ENCODE measurements at regions not wholly inside any gene's neighbourhood (a gene's known extent, or its start where the extent isn't known, plus 50 kb on each side); places are given as distances from the start of the nearest gene placed in this dataset.

- Mint-ChIP-seq H3K9me3 (peaks cover 4 to 12% of the 10 kb centered on the region in 2 donors), H3K36me3 (no peaks in the 10 kb centered on the region), H3K27ac (no peak overlapping the region)
- DNase-seq (ENCODE audit: low spot score in 2 of 2) (no peak), ATAC-seq (no peak)
These were observed 292.2 kb upstream of the SLC10A2 start for GRCh38 chr13:103358255-103358932.

DNA sequence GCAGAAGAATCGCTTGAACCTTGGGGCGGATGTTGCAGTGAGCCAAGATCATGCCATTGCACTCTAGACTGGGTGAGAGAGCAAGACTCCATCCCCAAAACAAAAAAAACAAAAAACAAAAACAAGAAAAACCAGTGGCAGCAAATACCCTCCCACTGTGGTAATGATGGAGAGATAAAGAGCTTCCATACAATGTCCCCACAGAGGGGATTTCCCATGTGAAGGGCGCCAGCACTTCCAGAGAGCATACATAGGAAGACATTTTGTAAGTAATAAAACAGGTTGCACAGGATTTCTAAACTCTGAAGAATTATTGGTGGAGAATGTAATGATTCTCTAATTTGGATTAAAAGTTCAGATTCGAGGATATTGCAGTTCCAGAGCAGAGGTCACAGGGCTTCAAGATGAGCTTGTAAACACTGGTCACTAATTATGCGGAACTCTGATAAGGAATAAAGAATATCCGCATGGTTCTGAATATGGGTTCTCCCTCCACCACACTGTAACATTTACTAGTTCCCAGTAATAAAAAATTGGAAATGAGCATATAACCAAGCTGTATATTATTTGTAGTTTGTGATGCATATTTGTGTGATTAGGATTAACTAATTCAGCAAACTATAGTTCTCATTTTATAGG is 290.1 kb upstream of the SLC10A2 start:
- H3K36me3 Mint-ChIP-seq: no peaks in the 10 kb centered on the region
- no peak overlapping the region for H3K27ac Mint-ChIP-seq
- ATAC-seq (no peak), DNase-seq (ENCODE audit: low spot score in 2 of 2) (no peak)
- H3K9me3 Mint-ChIP-seq: peaks cover 8 to 15% of the 10 kb centered on the region in 2 donors

GRCh38 chr13:103354171-103354570 is 288.0 kb upstream of the SLC10A2 start:
- Mint-ChIP-seq H3K27ac (no peak overlapping the region), H3K9me3 (peaks cover 9 to 17% of the 10 kb centered on the region in 2 donors), H3K36me3 (no peaks in the 10 kb centered on the region)
- DNase-seq (ENCODE audit: low spot score in 2 of 2): no peak
- no peak for ATAC-seq

DNA sequence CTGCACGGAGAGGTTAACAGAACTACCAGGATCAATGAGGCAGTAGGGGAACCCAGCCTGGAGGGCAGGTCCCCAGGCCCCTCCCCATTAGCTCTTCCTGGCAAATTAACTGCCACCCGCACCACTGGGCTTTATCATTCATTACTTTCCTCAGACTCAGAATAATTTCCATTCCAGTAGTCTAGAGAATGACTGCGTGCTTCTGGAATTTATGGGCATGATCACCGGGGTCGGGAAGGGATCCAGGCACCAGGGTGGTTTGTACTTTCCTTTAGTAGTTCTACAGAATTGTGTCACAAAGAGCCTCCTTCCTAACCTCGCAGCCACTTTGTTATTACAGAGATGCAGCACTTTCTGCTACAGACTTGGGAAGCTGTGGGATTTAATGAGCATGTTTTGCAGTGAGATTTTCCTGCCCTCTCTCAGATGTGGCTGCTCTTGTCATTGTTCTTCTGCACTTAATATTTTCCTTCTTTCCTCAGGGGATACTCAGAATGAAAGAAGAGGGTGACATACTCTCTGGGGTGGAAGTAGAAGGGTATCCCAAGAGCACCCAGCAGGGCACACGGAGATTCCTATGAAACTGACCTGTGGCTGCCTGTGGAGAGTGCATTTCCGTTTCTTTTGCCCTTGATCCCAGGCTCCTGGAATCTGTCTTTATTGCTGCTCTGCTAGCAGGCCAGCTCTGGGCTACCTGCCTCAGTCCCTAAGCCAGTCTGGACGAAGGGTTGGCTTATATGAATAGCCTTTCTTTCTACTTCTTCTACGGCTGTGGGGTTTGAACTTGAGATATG is 285.0 kb upstream of the SLC10A2 start:
- Mint-ChIP-seq H3K36me3 (peaks cover 0 to 5% of the 10 kb centered on the region in 2 donors), H3K9me3 (peaks cover 9 to 22% of the 10 kb centered on the region in 2 donors)
- ATAC-seq: no peak

GRCh38 chr13:103350147-103350546 is 283.9 kb upstream of the SLC10A2 start:
- no peak for DNase-seq (ENCODE audit: low spot score in 2 of 2)
- Mint-ChIP-seq H3K9me3 (peaks cover 8 to 21% of the 10 kb centered on the region in 2 donors), H3K36me3 (peaks cover 0 to 7% of the 10 kb centered on the region in 2 donors), H3K27ac (no peak overlapping the region)
- no peak for ATAC-seq

More for the DNA sequence above, 285.0 kb upstream of the SLC10A2 start:
- no peak for DNase-seq (ENCODE audit: low spot score in 2 of 2)
- no peak overlapping the region for H3K27ac Mint-ChIP-seq

DNA sequence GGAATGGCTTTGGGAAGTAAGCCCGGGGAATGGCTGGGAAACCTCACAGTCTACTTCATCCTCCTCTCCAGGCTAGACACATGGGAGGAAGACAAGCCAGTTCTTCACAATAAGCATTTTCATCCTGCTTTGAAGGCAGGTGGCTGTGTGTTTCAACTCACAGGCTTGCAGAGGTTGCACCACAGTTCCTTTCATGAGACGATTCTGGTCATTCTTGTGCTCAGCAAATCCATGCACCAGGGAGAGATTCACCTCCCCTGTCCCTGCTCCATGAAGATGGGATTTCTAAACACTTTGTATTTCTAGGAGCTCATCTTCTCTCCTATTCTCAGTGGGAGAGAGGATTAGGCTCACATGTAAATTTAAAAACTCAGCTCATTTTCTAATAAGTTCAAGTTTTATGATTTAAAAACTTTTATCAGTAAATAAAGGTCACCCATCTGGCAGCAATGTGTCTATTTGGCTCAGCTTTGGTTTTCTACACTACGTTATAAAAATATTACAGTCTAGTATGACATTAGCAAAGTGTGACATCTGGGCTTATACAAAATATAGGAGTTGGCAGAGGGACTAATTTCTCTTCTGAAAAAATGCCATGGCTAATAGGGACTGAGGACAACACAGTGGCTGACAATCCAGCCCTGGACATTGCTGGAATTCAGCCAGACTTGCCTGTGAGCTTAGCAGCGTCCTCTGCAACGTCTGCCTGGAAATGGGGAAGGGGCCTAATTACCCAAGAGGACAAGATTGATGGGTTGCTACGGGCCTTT is 283.2 kb upstream of the SLC10A2 start:
- no peak overlapping the region for H3K27ac Mint-ChIP-seq
- peaks cover 0 to 14% of the 10 kb centered on the region in 2 donors for H3K36me3 Mint-ChIP-seq
- DNase-seq (ENCODE audit: low spot score in 2 of 2) (no peak), ATAC-seq (no peak)
- peaks cover 15 to 27% of the 10 kb centered on the region in 2 donors for H3K9me3 Mint-ChIP-seq

- no peak overlapping the region for H3K27ac Mint-ChIP-seq
- peaks cover 0 to 11% of the 10 kb centered on the region in 2 donors for H3K9me3 Mint-ChIP-seq
- ATAC-seq: no peak
- no peak for DNase-seq (ENCODE audit: low spot score in 2 of 2)
- no peaks in the 10 kb centered on the region for H3K36me3 Mint-ChIP-seq
These were observed 269.0 kb upstream of the SLC10A2 start for GRCh38 chr13:103335241-103335640.

DNA sequence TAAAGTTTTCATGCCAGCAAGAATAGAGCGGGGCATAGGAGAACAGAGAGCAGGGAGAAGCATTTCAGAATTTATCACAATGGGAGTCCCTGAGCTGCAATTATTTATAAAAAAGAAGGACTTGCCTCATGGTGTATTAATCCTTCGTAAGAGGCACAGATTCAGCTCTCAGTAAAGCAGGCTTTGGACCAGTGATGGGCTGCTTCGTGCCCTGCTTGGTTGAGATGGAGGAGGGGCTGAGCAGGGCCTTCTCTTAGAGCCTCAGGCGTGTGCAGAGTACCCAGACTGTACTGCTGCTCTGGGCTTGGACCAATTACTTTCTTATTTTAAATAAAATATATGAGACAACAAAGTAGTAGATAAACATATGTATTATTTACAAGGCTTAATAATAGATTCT is 265.7 kb upstream of the SLC10A2 start:
- Mint-ChIP-seq H3K9me3 (peaks cover 6 to 11% of the 10 kb centered on the region in 2 donors), H3K36me3 (no peaks in the 10 kb centered on the region), H3K27ac (no peak overlapping the region)
- no peak for DNase-seq (ENCODE audit: low spot score in 2 of 2)
- ATAC-seq: no peak

DNA sequence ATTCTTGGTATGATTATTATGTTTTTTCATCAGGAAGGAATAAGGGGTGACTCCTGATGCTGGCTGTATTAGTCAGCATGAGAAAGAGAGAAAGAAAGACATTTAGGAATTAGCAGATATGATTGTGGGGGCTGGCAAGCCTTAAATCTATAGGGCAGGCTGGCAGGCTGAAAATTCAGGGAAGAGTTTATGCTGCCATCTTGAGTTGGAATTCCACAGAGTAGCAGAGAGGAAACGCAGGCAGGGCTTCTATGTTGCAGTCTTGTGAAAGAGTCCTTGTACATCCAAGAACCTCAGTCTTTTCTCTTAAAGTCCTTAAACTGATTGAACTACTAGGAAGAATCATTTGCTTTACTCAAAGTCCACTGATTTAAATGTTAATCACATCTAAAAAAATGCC is 262.7 kb upstream of the SLC10A2 start:
- peaks cover 11 to 13% of the 10 kb centered on the region in 2 donors for H3K9me3 Mint-ChIP-seq
- no peak for ATAC-seq
- H3K36me3 Mint-ChIP-seq: no peaks in the 10 kb centered on the region
- H3K27ac Mint-ChIP-seq: no peak overlapping the region
- DNase-seq (ENCODE audit: low spot score in 2 of 2): no peak

DNA sequence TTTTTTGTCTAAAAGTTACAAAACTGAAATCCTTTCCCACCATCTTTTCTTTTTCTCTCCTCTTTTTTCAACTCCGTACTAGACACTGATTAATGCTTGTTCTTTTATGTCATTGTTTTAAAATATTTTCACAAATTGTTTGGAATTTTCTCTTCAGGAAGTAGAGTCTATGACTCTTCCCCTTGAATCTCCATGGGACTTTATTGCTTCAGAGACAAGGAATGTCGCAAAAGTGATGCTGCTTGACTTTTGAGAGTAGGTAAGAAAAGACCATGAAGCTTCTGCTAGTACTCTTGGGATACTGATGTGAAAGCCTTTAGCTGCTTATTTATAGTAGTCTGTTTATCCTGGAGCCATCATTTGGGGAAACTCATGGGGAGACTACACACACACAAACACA is 260.1 kb upstream of the SLC10A2 start:
- DNase-seq (ENCODE audit: low spot score in 2 of 2) (no peak), ATAC-seq (no peak)
- H3K36me3 Mint-ChIP-seq: no peaks in the 10 kb centered on the region
- H3K27ac Mint-ChIP-seq: no peak overlapping the region
- peaks cover 3 to 14% of the 10 kb centered on the region in 2 donors for H3K9me3 Mint-ChIP-seq

- H3K27ac Mint-ChIP-seq: no peak overlapping the region
- ATAC-seq (no peak), DNase-seq (ENCODE audit: low spot score in 2 of 2) (no peak)
- H3K36me3 Mint-ChIP-seq: no peaks in the 10 kb centered on the region
- peaks cover 3 to 14% of the 10 kb centered on the region in 2 donors for H3K9me3 Mint-ChIP-seq
These were observed 259.5 kb upstream of the SLC10A2 start for GRCh38 chr13:103325672-103326071.

- no peak overlapping the region for H3K27ac Mint-ChIP-seq
- H3K36me3 Mint-ChIP-seq: no peaks in the 10 kb centered on the region
- ATAC-seq (no peak), DNase-seq (ENCODE audit: low spot score in 2 of 2) (no peak)
- peaks cover 3 to 14% of the 10 kb centered on the region in 2 donors for H3K9me3 Mint-ChIP-seq
These were observed 258.4 kb upstream of the SLC10A2 start for GRCh38 chr13:103324641-103325040.

DNA sequence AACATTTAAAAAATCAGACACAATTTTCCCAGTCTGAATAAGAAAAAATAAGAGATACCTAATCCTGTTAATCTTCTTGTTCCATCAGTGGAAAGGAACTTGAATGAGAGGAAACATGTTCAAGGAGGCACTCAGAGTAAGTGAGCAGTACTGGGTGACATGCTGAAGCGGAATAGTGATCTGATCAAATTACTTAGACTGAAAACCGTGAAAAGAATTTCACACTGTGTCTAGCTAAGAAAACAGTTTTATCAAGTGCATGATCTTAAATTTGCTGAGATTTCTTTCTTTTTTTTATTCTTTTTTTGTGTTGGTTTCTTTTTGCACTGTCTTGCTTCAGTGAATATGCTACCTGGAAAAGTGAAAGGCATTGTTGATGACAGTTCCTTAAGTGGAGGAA is 249.5 kb upstream of the SLC10A2 start:
- Mint-ChIP-seq H3K27ac (no peak overlapping the region), H3K36me3 (no peaks in the 10 kb centered on the region), H3K9me3 (peaks cover 7 to 9% of the 10 kb centered on the region in 2 donors)
- DNase-seq (ENCODE audit: low spot score in 2 of 2) (no peak), ATAC-seq (no peak)

- no peak for ATAC-seq
These were observed 246.2 kb upstream of the SLC10A2 start for GRCh38 chr13:103312467-103312866.

DNA sequence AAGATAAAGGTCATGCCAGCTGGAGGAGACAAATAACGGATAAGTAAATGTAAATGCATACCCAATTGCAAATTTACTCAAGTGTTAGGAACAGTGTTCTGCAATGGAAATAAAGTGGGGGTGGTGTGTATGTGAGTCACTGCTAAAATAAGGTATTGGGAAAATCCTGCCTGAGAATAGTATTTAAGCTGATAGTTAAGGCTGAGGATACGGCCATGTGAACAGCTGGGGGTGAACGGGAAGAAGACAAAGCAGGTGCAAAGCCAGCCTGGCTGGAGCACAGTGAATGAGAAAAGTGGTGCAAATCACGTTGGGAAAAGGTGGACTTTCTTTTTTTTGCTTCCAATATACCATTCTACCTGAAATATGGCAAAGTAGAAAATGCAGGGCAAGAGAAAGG is 242.4 kb upstream of the SLC10A2 start:
- Mint-ChIP-seq H3K27ac (no peak overlapping the region), H3K36me3 (no peaks in the 10 kb centered on the region), H3K9me3 (peaks cover 19 to 22% of the 10 kb centered on the region in 2 donors)
- ATAC-seq (no peak), DNase-seq (ENCODE audit: low spot score in 2 of 2) (no peak)

More at GRCh38 chr13:103312467-103312866, 246.2 kb upstream of the SLC10A2 start:
- H3K27ac Mint-ChIP-seq: no peak overlapping the region
- DNase-seq (ENCODE audit: low spot score in 2 of 2): no peak
- peaks cover 19 to 22% of the 10 kb centered on the region in 2 donors for H3K9me3 Mint-ChIP-seq
- no peaks in the 10 kb centered on the region for H3K36me3 Mint-ChIP-seq

- H3K9me3 Mint-ChIP-seq: peaks cover 18 to 22% of the 10 kb centered on the region in 2 donors
- no peak for DNase-seq (ENCODE audit: low spot score in 2 of 2)
- H3K36me3 Mint-ChIP-seq: no peaks in the 10 kb centered on the region
- no peak for ATAC-seq
- H3K27ac Mint-ChIP-seq: no peak overlapping the region
These were observed 239.9 kb upstream of the SLC10A2 start for GRCh38 chr13:103306163-103306562.

All from activated naive CD4-positive, alpha-beta T cell treated with anti-CD3 and anti-CD28 coated beads, Interleukin-2, amount 50 U/mL, for 72 hours (primary cell).